Stimulated activated CD8-positive, alpha-beta memory T cell treated with anti-CD3 and anti-CD28 coated beads, Interleukin-2, amount 100 ng/mL, for 48 hours (primary cell): ENCODE measurements at regions not wholly inside any gene's neighbourhood (a gene's known extent, or its start where the extent isn't known, plus 50 kb on each side); places are given as distances from the start of the nearest gene placed in this dataset.
"Not testable (repeated sequence)": the region's sequence is repeated elsewhere in the genome, so short reads cannot be mapped to it uniquely, and the experiment has no call there.

Experiments
- DNase-seq, 2 donors: peaks; one replicate each; pipeline ENCODE4 v3.0.0-alpha.2; 2020; ENCODE audit warnings: low read depth in 2 of 2

DNA sequence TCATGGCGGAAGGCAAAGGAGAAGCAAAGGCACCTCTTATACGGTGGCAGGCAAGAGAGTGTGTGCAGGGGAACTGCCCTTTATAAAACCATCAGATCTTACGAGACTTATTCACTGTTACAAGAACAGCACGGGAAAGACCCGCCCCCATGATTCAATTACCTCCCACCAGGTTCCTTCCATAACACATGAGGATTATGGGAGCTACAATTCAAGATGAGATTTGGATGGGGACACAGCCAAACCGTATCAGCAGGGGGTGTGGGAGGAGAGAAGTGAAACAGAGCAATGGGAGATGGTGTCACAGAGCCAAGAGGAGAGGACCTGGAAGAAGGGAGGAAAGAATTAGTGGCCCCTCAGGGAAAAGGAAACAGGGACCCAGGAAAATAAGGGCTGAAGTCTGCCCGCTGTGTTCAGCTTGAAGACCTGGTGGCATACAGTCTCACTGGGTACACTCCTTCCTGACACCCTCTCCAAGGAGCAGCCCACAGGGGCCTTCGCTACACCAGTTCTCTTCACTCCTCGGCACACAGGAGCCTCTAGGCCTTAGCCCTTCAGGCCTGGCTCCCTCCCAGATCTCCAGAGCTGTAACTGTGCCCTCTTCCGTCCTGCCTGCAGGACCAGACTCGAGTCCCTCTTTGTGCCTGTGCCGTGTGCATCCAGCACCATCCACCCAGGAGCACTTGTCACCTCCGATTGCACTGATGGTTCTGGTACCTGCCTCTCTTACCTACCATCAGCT is 262.1 kb downstream of the EIPR1 start:
- DNase-seq: no peak

GRCh38 chr2:3114406-3115185 is 263.0 kb downstream of the EIPR1 start:
- no peak for DNase-seq

DNA sequence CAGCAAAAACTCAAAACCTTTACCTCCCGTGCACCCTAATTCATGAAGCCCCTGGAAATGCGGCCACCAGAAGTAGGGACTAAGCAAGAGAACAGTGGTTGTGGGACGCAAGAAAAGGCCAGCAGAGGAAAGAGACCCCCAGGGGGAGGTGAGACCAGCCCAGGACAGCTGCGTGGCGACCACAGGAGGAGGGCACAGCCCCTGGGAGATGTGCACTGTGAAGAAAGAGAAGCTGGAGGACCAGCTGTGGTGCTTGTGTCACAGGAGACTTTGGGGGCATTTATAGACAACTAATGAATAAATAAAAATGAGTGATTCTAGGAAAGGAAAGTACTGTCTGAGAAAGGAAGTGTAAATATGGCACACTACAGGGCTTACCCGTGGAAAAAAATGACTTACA is 263.8 kb downstream of the EIPR1 start:
- no peak for DNase-seq

DNA sequence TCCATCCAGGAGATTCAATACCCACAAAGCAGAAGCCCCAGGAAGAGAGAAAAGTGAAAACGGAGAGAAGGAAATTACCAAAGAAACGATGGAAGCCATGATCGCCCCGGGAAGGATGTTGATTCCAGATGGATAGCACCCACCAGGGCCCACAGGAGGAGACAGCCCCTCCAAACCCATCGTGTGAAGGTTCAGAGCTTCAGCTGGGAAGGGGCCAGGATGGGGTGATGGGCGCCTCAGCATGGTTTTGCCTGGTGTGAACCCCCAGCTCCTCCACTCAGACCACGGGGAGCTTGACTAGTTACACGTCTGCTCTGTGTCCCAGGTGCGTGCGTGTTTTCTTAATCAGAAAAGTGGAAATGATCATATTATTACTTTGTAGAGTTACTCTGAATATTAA is 264.5 kb downstream of the EIPR1 start:
- DNase-seq: no peak

- DNase-seq: no peak
Measured at GRCh38 chr2:3112553-3112952, 265.1 kb downstream of the EIPR1 start.

- no peak for DNase-seq
Measured at GRCh38 chr2:3112131-3112530, 265.5 kb downstream of the EIPR1 start.

GRCh38 chr2:3110994-3111666 is 266.5 kb downstream of the EIPR1 start:
- DNase-seq: no peak

GRCh38 chr2:3110555-3110954 is 267.1 kb downstream of the EIPR1 start:
- no peak for DNase-seq

DNA sequence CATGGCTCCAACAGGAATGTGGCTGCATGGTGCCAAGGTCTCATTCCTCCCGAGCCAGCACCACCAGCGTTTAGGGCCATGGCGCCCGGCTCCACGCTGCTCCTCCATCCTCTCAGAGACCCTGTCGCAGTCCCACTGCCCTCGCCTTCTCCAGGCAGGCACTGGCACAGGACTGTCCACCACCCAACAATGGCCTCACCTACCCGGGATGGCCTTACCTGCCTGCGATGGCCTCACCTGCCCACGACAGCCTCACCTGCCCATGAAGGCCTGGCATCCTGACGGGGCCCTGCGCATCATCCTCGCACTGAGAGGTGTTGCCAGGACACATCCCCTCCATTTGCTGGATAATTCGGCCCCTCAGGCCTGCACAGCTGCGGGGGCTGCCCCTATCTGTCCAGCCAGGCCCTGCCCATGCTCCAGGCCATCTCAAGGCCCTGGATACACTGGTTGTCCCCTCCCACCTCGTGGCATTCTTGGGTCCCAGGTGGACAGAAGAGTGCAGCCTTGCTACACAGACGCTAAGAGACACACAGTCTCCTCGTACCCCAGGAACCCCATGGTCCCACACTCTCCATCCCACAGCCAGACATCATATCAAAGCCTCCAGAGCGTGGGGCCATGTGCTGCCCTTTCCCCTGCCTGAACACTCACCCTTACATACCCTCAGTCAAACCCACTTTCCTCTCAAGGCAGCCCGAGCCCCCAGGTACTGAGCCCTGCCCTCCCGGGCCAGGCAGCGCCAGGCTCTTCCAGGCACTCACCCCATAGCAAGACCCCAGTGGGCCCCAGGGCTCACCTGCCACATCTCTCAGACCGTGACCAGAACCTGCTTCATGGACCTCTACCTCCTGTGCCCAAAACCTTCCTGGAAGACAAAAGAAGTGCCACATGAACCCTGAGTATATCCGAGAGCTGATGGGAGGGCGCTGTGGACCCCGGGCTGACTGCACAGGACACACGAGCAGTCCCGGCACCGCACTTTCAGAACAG is 268.6 kb downstream of the EIPR1 start:
- no peak for DNase-seq

DNA sequence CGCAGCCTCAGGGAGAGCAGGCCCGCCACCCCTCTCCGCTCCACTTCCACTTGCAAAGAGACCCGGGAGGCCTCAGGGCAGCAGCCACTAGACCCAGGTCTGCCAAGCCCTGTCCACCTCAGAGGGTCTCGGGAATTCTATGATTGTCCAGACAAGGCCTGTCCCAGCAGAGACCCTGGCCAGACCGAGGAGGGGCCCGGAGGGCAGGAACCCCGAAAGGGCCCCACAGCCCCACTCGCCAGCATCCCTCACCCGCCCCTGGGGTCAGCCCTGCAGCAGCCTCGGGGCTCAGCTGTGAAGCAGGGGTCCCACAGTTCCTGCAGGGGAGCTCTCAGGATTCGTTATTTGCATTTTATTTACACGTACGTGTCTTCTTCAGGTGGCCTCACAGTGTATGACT is 269.5 kb downstream of the EIPR1 start:
- DNase-seq: no peak

- DNase-seq: no peak
Measured at GRCh38 chr2:3107567-3107966, 270.1 kb downstream of the EIPR1 start.

DNA sequence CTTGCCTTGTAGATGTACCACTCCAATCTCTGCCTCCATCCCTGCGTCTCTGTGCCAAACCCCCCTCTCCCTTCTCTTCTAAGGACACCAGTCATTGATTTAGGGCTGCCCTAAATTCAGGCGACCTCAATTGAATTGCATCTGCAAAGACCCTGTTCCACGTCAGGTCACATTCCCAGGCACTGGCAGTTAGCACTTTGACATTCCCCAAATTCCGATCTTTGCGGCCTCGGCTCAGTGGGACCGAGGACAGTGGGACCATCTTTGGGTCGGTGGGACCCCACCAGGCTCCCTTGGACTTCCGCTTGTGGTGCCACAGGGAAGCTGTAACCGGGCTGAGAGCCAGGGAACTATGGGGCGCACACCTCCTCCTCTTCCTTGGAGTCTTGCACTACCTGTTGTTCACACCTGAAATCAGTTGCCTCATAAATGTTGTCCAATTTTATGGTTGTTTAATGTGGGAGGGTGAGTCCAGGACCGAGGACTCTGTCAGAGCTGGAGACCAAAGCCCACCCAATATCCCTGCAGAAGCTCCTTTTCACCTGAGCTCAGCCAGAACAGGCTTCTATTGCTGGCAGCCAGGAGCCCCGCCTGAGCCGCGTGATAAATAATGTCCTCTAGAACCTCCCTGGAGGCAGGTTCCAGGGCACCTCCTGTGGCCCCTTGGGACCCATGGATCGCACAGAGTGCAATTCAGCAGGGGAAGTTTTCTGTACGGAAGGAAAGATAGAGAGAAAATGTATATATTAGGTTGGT is 271.6 kb downstream of the EIPR1 start:
- DNase-seq: no peak

DNA sequence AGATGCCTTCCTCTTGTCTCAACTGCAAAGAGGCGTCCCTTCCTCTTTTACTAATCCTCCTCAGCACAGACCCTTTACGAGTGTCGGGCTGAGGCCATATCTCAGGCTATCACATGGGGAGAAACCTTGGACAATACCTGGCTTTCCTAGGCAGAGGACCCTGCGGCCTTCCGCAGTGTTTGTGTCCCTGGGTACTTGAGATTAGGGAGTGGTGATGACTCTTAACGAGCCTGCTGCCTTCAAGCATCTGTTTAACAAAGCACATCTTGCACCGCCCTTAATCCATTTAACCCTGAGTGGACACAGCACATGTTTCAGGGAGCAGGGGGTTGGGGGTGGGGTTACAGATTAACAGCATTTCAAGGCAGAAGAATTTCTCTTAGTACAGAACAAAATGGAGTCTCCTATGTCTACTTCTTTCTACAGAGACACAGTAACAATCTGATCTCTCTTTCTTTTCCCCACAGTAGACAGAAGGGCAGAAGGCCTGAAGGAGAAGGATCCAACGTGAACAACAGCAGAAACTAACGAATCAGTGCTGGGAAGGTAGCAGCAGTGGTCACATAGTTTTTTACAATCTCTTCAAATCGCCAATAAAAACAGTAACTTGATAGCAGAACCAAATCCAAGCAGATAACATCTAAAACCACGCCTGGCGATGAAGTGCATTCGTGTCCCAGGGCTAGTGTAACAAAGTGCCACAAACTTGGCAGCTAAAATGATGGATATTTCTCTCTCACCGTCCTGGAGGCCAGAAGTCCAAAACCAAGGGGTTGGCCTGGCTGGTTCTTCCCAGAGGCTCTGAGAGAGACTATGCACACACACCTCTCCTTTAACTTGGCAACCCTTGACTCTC is 272.4 kb downstream of the EIPR1 start:
- not testable (repeated sequence) for DNase-seq

GRCh38 chr2:3104261-3104660 is 273.4 kb downstream of the EIPR1 start:
- DNase-seq: no peak

DNA sequence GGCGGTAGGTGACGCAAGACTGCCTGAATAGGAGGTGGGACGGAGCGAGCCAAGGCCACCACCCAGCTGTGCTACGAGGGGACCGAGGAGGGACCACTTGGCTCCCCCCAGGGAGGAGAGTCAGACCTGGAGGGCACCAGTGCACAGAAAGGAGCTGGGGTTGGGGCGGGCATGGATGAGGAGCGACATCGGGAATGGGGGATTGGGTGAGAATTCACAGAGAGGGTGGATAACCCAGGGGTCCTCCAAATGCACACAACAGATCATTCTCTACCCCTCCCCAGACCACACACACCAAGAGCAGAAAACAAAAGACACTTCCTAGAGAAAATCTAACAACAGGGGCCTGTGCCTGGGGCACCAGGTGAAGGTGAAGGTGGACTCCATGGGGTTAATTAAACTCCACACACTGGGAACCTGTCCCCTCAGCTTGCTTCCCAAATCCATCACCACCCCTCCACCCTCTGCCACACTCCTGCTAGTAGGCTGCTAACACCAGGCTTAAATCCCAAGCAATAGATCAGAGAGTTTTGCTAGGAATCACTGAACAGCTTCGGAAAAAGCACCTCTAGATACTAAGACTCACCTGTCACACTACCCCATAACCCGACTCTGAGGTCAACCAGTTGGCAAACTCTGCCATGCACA is 274.6 kb downstream of the EIPR1 start:
- DNase-seq: no peak

DNA sequence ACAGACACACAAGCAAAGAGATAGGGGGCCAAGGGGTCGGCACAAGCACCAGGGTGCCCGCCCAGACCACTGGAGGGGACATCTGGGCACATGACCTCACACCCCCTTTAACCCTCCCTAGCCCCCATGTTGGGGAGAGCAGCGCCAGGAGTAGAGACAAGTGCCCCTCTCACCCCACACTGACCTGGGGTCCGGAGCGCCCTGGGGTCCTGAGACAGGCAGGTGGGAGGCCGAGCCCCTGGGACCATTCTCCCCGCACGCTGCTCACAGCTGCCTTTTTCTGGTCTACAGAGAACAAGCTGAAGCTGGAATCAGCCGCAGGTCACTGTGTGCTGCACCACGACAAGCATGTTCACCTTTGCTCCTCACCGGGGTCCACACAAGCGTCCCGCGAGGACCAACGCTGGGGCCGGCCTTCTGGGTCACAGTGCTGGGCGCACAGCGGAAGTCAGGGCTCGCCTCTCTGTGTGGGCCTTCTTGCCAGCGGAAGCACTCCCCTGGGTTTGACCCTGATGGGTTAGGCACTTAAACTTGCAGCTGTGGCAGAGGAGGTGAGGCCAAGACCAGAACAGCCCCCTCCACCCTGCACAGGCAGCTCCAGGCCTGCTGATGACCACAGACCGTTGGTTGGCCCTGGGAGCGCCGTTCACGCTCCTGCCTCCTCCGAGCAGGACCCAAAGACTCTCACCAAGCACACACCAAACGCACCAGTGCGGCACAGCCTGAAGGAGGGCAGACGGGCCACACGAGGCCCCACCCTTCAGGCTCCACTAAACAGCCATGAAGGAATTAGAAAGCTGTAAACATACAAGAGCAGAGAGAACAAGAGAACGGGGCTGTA is 275.3 kb downstream of the EIPR1 start:
- no peak for DNase-seq

DNA sequence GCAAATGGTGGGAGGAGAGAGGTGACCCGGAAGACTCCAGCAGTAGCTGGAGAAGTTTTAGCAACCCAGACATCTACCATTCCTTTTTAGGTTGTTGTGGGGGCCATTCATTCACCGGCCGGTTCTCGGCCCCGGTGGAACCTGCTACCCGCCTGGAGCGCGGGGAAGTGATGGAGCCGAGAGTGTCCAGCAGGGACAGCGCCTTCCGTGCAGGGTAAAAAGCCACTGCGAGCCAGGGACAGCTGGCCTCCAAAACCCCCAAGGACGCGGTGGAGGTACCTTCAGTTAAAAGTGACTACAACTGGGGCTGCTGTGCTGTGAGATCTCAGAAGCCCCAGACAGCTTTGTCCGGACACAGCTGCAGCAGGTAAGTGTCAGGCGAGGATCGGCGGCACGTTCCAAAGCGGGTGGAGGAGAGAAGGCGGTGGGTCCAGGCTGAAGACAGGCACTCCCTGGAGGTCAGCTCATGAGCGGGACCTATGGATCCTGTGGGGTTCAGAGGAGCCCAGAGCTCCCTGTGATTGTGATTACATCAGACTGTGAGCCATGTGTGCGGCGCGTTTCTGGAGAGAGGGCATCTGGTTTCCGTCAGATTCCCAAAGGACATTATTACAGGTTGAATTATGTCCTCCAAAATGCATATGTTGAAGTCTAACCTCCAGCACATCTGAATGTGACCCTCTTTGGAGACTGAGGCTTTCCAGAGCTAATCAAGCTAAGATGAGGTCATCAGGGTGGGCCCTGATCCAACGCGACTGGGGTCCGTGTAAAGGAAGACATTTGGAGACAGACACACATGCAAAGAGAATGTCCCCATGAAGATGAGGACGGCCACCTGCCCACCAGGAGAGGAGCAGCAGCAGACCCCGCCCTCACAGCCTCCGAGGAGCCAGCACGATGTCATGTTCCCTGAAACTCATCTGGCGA is 276.3 kb downstream of the EIPR1 start:
- no peak for DNase-seq
